GM03348 (cell line): ENCODE measurements at regions not wholly inside any gene's neighbourhood (a gene's known extent, or its start where the extent isn't known, plus 50 kb on each side); places are given as distances from the start of the nearest gene placed in this dataset.

Source experiments
- DNase-seq: peaks from one replicate; pipeline ENCODE4 v3.0.0; 2012; ENCODE audit warnings: low spot score

- DNase-seq: no peak
These were observed 50.4 kb upstream of the APCDD1L start for GRCh38 chr20:58565461-58566175.
